Fibroblast of lung (primary cell): ENCODE measurements at regions not wholly inside any gene's neighbourhood (a gene's known extent, or its start where the extent isn't known, plus 50 kb on each side); places are given as distances from the start of the nearest gene placed in this dataset.

Source experiments
- DNase-seq, 2 donors: peaks; one replicate each; pipeline versions ENCODE4 v3.0.0 to v3.0.0-alpha.2; 2010; ENCODE audit warnings: low read depth in 2 of 2
- H2AFZ ChIP-seq: 2 replicates; pipeline ENCODE4 v1.5.1; 2012; ENCODE audit warnings: low read length, control low read depth, inconsistent platforms
- H3K27ac ChIP-seq: 2 replicates; pipeline ENCODE4 v1.5.1; 2011; ENCODE audit warnings: low read length, control low read depth; ENCODE audit not compliant: insufficient read depth
- H3K27me3 ChIP-seq: 2 replicates; pipeline ENCODE4 v1.5.1; 2011; ENCODE audit warnings: mild to moderate bottlenecking, low read length; ENCODE audit not compliant: control insufficient read depth, insufficient read depth
- H3K36me3 ChIP-seq: 2 replicates; pipeline ENCODE4 v1.5.1; 2011; ENCODE audit warnings: low read length; ENCODE audit not compliant: control insufficient read depth, insufficient read depth
- H3K4me1 ChIP-seq: 2 replicates; pipeline ENCODE4 v1.5.1; 2011; ENCODE audit warnings: low read length; ENCODE audit not compliant: control insufficient read depth, insufficient read depth; ENCODE audit errors: extremely low read depth
- H3K4me2 ChIP-seq: 2 replicates; pipeline ENCODE4 v1.5.1; 2011; ENCODE audit warnings: low read length, control low read depth; ENCODE audit not compliant: insufficient read depth; ENCODE audit errors: extremely low read depth
- H3K4me3 ChIP-seq, 4 experiments: fragments of 200-600 bp in 1 of 4; sonication (generic) in 1 of 4; replicated peaks in 1 of 4; 2 replicates each; pipeline ENCODE4 v1.5.1; 2011 to 2016; ENCODE audit warnings: low read length in 4 of 4, low read depth in 3 of 4, mild to moderate bottlenecking in 3 of 4, control low read depth in 2 of 4, inconsistent platforms in 1 of 4, mixed read lengths in 1 of 4; ENCODE audit not compliant: insufficient read depth in 1 of 4; ENCODE audit errors: control extremely low read depth in 1 of 4
- H3K79me2 ChIP-seq: 2 replicates; pipeline ENCODE4 v1.5.1; 2012; ENCODE audit warnings: mild to moderate bottlenecking, low read length, inconsistent platforms; ENCODE audit not compliant: control insufficient read depth, insufficient read depth
- H3K9ac ChIP-seq: 2 replicates; pipeline ENCODE4 v1.5.1; 2011; ENCODE audit warnings: mild to moderate bottlenecking, low read length, control low read depth; ENCODE audit not compliant: insufficient read depth
- H3K9me3 ChIP-seq: 2 replicates; pipeline ENCODE4 v1.5.1; 2012; ENCODE audit warnings: low read depth, low read length; ENCODE audit not compliant: control insufficient read depth, insufficient read depth
- H4K20me1 ChIP-seq: 2 replicates; pipeline ENCODE4 v1.5.1; 2011; ENCODE audit warnings: low read length; ENCODE audit not compliant: control insufficient read depth, insufficient read depth; ENCODE audit errors: extremely low read depth
- CTCF ChIP-seq, 2 donors: IDR thresholded peaks in 1 of 2; conservative IDR thresholded peaks in 1 of 2; 1 replicate in 1 of 2; 2 replicates in 1 of 2; pipeline ENCODE4 v1.5.1; 2011 to 2012; ENCODE audit warnings: low read length in 2 of 2, control low read depth in 1 of 2, inconsistent platforms in 1 of 2, low read depth in 1 of 2, mild to moderate bottlenecking in 1 of 2
- EZH2 ChIP-seq: IDR thresholded peaks from 2 replicates; pipeline ENCODE4 v1.5.1; 2012; ENCODE audit warnings: low read length, control low read depth, mild to moderate bottlenecking; ENCODE audit errors: missing control alignments

GRCh38 chr7:80008039-80008438 lies 126.6 kb upstream of the GNAI1 start:
- H2AFZ ChIP-seq = no peak overlapping the region
- H3K4me3 ChIP-seq = no peak overlapping the region
- H3K4me2 ChIP-seq = no peak overlapping the region
- H3K27ac ChIP-seq = no peak overlapping the region
- no peaks in the 10 kb centered on the region for H3K4me1 ChIP-seq
- H3K9me3 ChIP-seq = no peaks in the 10 kb centered on the region
- no peaks in the 10 kb centered on the region for H3K79me2 ChIP-seq
- no peak overlapping the region for H3K9ac ChIP-seq
- H3K36me3 ChIP-seq = no peaks in the 10 kb centered on the region
- no peak for DNase-seq
- TF ChIP-seq EZH2 (no peak), CTCF (conservative IDR thresholded peaks at IDR 0.05 in 1 of 2, IDR thresholded peaks at IDR 0.05 in 1 of 2; ENCODE audit: low read depth in 1 of 2, low read length in 2 of 2) (no peak)
- no peaks in the 10 kb centered on the region for H4K20me1 ChIP-seq
- H3K27me3 ChIP-seq = no peaks in the 10 kb centered on the region

- Histone ChIP-seq H3K4me3 (no peak overlapping the region), H3K27me3 (no peaks in the 10 kb centered on the region), H2AFZ (no peak overlapping the region), H3K4me2 (peak overlapping the region; percentile 48), H3K9me3 (no peaks in the 10 kb centered on the region), H3K9ac (no peak overlapping the region), H4K20me1 (no peaks in the 10 kb centered on the region), H3K36me3 (no peaks in the 10 kb centered on the region), H3K79me2 (no peaks in the 10 kb centered on the region), H3K27ac (no peak overlapping the region), H3K4me1 (peaks cover 3% of the 10 kb centered on the region)
- TF ChIP-seq EZH2 = no peak
- no peak for DNase-seq
Observed at GRCh38 chr7:80002865-80003264, 131.8 kb upstream of the GNAI1 start.

GRCh38 chr7:79998363-79998762 lies 136.3 kb upstream of the GNAI1 start:
- H3K79me2 ChIP-seq = no peaks in the 10 kb centered on the region

More at GRCh38 chr7:79998363-79998762, 136.3 kb upstream of the GNAI1 start:
- H3K27ac ChIP-seq = no peak overlapping the region
- H3K36me3 ChIP-seq = no peaks in the 10 kb centered on the region
- H3K27me3 ChIP-seq = no peaks in the 10 kb centered on the region
- no peak overlapping the region for H2AFZ ChIP-seq
- peaks cover 3% of the 10 kb centered on the region for H3K4me1 ChIP-seq
- no peak for TF ChIP-seq CTCF (conservative IDR thresholded peaks at IDR 0.05 in 1 of 2, IDR thresholded peaks at IDR 0.05 in 1 of 2; ENCODE audit: low read depth in 1 of 2, low read length in 2 of 2)
- TF ChIP-seq EZH2 = no peak
- H3K9me3 ChIP-seq = no peaks in the 10 kb centered on the region
- H4K20me1 ChIP-seq = no peaks in the 10 kb centered on the region
- DNase-seq = peak in 1 of 2 donors; percentile 3
- H3K4me2 ChIP-seq = no peak overlapping the region
- H3K9ac ChIP-seq = no peak overlapping the region
- no peak overlapping the region for H3K4me3 ChIP-seq
